Ishikawa (cell line): ENCODE measurements at regions not wholly inside any gene's neighbourhood (a gene's known extent, or its start where the extent isn't known, plus 50 kb on each side); places are given as distances from the start of the nearest gene placed in this dataset.

Experiments
- EP300 ChIP-seq: IDR thresholded peaks from 2 replicates; pipeline ENCODE4 v1.6.1; 2012; ENCODE audit warnings: borderline replicate concordance
- RAD21 ChIP-seq: IDR thresholded peaks from 2 replicates; pipeline ENCODE4 v1.6.1; 2012; ENCODE audit warnings: low read depth
- REST ChIP-seq: IDR thresholded peaks from 2 replicates; pipeline ENCODE4 v1.6.1; 2012; ENCODE audit warnings: low read depth, mild to moderate bottlenecking
- TAF1 ChIP-seq: IDR thresholded peaks from 2 replicates; pipeline ENCODE4 v1.6.1; 2012; ENCODE audit warnings: low read depth, mild to moderate bottlenecking
- YY1 ChIP-seq: IDR thresholded peaks from 2 replicates; pipeline ENCODE4 v1.6.1; 2012; ENCODE audit warnings: low read depth
- ZBTB7A ChIP-seq: IDR thresholded peaks from 2 replicates; pipeline ENCODE4 v1.6.1; 2012; ENCODE audit warnings: low read depth
- TF ChIP-seq, protein P1 (sequence below): IDR thresholded peaks from 2 replicates; pipeline ENCODE4 v1.6.1; 2012

GRCh38 chr1:96510391-96510790 lies 211.2 kb upstream of the PTBP2 start:
- no peak for TF ChIP-seq RAD21
- no peak for TF ChIP-seq REST
- TF ChIP-seq YY1 = no peak
- no peak for TF ChIP-seq TAF1
- no peak for TF ChIP-seq EP300
- TF ChIP-seq, protein P1, sequence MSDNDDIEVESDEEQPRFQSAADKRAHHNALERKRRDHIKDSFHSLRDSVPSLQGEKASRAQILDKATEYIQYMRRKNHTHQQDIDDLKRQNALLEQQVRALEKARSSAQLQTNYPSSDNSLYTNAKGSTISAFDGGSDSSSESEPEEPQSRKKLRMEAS = no peak
- no peak for TF ChIP-seq ZBTB7A
